HepG2 (cell line): ENCODE measurements at regions not wholly inside any gene's neighbourhood (a gene's known extent, or its start where the extent isn't known, plus 50 kb on each side); places are given as distances from the start of the nearest gene placed in this dataset.

Source experiments
- CBX1 ChIP-seq: IDR thresholded peaks from one replicate; pipeline ENCODE4 v1.6.1; 2016; ENCODE audit warnings: antibody characterized with exemption, low read depth
- GABPB1 ChIP-seq: IDR thresholded peaks from 2 replicates; pipeline ENCODE4 v1.6.1; 2016; ENCODE audit warnings: mild to moderate bottlenecking, missing genetic modification reagents, moderate library complexity, missing compliant biosample characterization
- POLR2A ChIP-seq, 2 experiments: IDR thresholded peaks; 2 replicates each; pipeline ENCODE4 v1.6.1; 2011; ENCODE audit warnings: low read depth in 2 of 2, low read length in 2 of 2, mild to moderate bottlenecking in 1 of 2, moderate library complexity in 1 of 2; ENCODE audit not compliant: insufficient read depth in 1 of 2
- SALL2 ChIP-seq: sonication (generic); formaldehyde crosslinking; IDR thresholded peaks from 2 replicates; pipeline ENCODE4 v1.8.1; 2023; ENCODE audit warnings: mild to moderate bottlenecking, missing genetic modification reagents, inconsistent platforms
- SMAD1 ChIP-seq: sonication (generic); formaldehyde crosslinking; IDR thresholded peaks from 2 replicates; pipeline ENCODE4 v1.4.0; 2020; ENCODE audit warnings: missing genetic modification reagents, low read depth, mild to moderate bottlenecking, borderline replicate concordance
- SMC3 ChIP-seq: IDR thresholded peaks from 2 replicates; pipeline ENCODE4 v1.6.1; 2011; ENCODE audit warnings: low read length, improper control_type of control experiment
- SRSF4 ChIP-seq: fragments of 200-400 bp; formaldehyde crosslinking; IDR thresholded peaks from one replicate; pipeline ENCODE4 v1.6.1; 2018; ENCODE audit warnings: mild to moderate bottlenecking, low read depth, low read length, moderate library complexity; ENCODE audit not compliant: poor library complexity, severe bottlenecking
- STAT5B ChIP-seq: sonication (generic); formaldehyde crosslinking; IDR thresholded peaks from 2 replicates; pipeline ENCODE4 v1.4.0; 2020; ENCODE audit warnings: missing genetic modification reagents
- ZFP41 ChIP-seq: sonication (generic); formaldehyde crosslinking; IDR thresholded peaks from 2 replicates; pipeline ENCODE4 v1.4.0; 2020; ENCODE audit warnings: mild to moderate bottlenecking, missing genetic modification reagents, borderline replicate concordance
- TF ChIP-seq, protein P1 (sequence below): sonication (generic); formaldehyde crosslinking; IDR thresholded peaks from 2 replicates; pipeline ENCODE4 v1.8.1; 2023; ENCODE audit warnings: mild to moderate bottlenecking, inconsistent platforms, moderate library complexity, missing genetic modification reagents, borderline replicate concordance
- TF ChIP-seq, protein P2 (sequence below): sonication (generic); formaldehyde crosslinking; IDR thresholded peaks from 2 replicates; pipeline ENCODE4 v1.8.1; 2022; ENCODE audit warnings: low read depth, mild to moderate bottlenecking, missing genetic modification reagents

DNA sequence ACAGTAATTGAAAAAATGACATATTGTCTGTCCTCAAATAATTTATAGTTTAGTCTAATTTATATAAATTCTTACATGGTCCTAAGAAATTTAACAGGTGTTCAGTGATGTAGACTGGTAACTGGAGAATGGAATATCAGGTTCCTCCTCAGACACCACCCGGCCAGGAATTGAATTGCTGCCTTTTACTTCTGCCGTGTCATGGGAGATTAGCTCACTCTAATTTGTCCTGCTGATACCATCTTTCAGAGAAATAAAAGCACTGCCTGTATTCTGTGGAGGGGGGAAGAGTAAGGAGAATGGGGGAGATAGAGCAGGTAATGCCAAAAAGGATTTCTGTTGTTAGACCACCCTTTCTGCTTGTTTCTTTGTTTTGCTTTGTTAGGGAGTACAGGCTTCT is 125.2 kb upstream of the KLHL4 start:
- TF ChIP-seq SALL2 (CRISPR knock-in tag) (no peak), POLR2A (IDR thresholded peaks at IDR 0.05; ENCODE audit: insufficient read depth in 1 of 2, low read depth in 2 of 2, low read length in 2 of 2) (no peak), SRSF4 (no peak), STAT5B (CRISPR knock-in tag) (no peak), SMAD1 (CRISPR knock-in tag) (no peak), ZFP41 (no peak), GABPB1 (no peak), CBX1 (no peak), SMC3 (no peak)
- TF ChIP-seq, protein P1, sequence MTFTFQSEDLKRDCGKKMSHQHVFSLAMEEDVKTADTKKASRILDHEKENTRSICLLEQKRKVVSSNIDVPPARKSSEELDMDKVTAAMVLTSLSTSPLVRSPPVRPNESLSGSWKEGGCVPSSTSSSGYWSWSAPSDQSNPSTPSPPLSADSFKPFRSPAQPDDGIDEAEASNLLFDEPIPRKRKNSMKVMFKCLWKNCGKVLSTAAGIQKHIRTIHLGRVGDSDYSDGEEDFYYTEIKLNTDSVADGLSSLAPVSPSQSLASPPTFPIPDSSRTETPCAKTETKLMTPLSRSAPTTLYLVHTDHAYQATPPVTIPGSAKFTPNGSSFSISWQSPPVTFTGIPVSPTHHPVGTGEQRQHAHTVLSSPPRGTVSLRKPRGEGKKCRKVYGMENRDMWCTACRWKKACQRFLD (CRISPR knock-in tag): no peak
- TF ChIP-seq, protein P2, sequence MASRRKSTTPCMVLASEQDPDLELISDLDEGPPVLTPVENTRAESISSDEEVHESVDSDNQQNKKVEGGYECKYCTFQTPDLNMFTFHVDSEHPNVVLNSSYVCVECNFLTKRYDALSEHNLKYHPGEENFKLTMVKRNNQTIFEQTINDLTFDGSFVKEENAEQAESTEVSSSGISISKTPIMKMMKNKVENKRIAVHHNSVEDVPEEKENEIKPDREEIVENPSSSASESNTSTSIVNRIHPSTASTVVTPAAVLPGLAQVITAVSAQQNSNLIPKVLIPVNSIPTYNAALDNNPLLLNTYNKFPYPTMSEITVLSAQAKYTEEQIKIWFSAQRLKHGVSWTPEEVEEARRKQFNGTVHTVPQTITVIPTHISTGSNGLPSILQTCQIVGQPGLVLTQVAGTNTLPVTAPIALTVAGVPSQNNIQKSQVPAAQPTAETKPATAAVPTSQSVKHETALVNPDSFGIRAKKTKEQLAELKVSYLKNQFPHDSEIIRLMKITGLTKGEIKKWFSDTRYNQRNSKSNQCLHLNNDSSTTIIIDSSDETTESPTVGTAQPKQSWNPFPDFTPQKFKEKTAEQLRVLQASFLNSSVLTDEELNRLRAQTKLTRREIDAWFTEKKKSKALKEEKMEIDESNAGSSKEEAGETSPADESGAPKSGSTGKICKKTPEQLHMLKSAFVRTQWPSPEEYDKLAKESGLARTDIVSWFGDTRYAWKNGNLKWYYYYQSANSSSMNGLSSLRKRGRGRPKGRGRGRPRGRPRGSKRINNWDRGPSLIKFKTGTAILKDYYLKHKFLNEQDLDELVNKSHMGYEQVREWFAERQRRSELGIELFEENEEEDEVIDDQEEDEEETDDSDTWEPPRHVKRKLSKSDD: no peak
